IMR-90 (cell line): ENCODE measurements at regions not wholly inside any gene's neighbourhood (a gene's known extent, or its start where the extent isn't known, plus 50 kb on each side); places are given as distances from the start of the nearest gene placed in this dataset.

Source experiments
- ATAC-seq: fragments of 200-7000 bp; cut with Tn5 transposase; 2 replicates; pipeline ENCODE4 v1.9.1; 2020; ENCODE audit warnings: low read depth, mild to moderate bottlenecking, moderate library complexity
- BruUV-seq: library from RNA; stranded (reverse); fragments of 400-500 nt; replicated peaks from 2 replicates; lab custom pipeline; 2021; lab: Mats Ljungman, UMichigan
- CTCF ChIA-PET: fragments of 300-600 bp; formaldehyde crosslinking; extraction: SDS; loops from one replicate; lab custom pipeline; 2021; ENCODE audit warnings: antibody characterized with exemption; lab: Yijun Ruan, JAX
- POLR2A ChIA-PET: fragments of 300-600 bp; sonication (Branson Sonifier 250); formaldehyde crosslinking; loops from one replicate; lab custom pipeline; 2022; ENCODE audit warnings: antibody characterized with exemption; ENCODE audit not compliant: unreplicated experiment; lab: Charles Lee
- DNase-seq: peaks from one replicate; pipeline ENCODE4 v3.0.0; 2013
- H2AFZ ChIP-seq: replicated peaks from 2 replicates; pipeline ENCODE3; 2013; ENCODE audit warnings: low read length, mild to moderate bottlenecking; ENCODE audit not compliant: poor library complexity
- H2AK5ac ChIP-seq: 2 replicates; pipeline ENCODE4 v1.6.1; 2013; ENCODE audit warnings: low read depth, low read length, inconsistent platforms
- H2AK9ac ChIP-seq: replicated peaks from 2 replicates; pipeline ENCODE3; 2013; ENCODE audit warnings: mild to moderate bottlenecking, low read depth, low read length, moderate library complexity; ENCODE audit not compliant: poor library complexity
- H2BK120ac ChIP-seq: 2 replicates; pipeline ENCODE4 v1.6.1; 2013; ENCODE audit warnings: low read depth, low read length, inconsistent platforms
- H2BK15ac ChIP-seq: 3 replicates; pipeline ENCODE4 v1.6.1; 2013; ENCODE audit warnings: low read depth, low read length, inconsistent platforms
- H2BK20ac ChIP-seq: 2 replicates; pipeline ENCODE4 v1.6.1; 2013; ENCODE audit warnings: low read depth, mild to moderate bottlenecking, inconsistent platforms, low read length, moderate library complexity
- H2BK5ac ChIP-seq: 2 replicates; pipeline ENCODE4 v1.6.1; 2013; ENCODE audit warnings: mild to moderate bottlenecking, low read depth, low read length, inconsistent platforms; ENCODE audit not compliant: poor library complexity, severe bottlenecking
- H3K14ac ChIP-seq: replicated peaks from 2 replicates; pipeline ENCODE4 v1.6.1; 2013; ENCODE audit warnings: low read depth, low read length, inconsistent platforms
- H3K18ac ChIP-seq: 2 replicates; pipeline ENCODE4 v1.6.1; 2013; ENCODE audit warnings: low read depth, low read length, control low read depth
- H3K23ac ChIP-seq: 2 replicates; pipeline ENCODE4 v1.6.1; 2013; ENCODE audit warnings: low read depth, low read length, inconsistent platforms
- H3K27ac ChIP-seq: 2 replicates; pipeline ENCODE4 v1.5.1; 2013; ENCODE audit warnings: mild to moderate bottlenecking, control low read depth, low read length; ENCODE audit not compliant: insufficient read depth
- H3K27me3 ChIP-seq: 2 replicates; pipeline ENCODE4 v1.6.1; 2013; ENCODE audit warnings: low read length; ENCODE audit not compliant: control insufficient read depth, insufficient read depth
- H3K36me3 ChIP-seq: 2 replicates; pipeline ENCODE4 v1.6.1; 2013; ENCODE audit warnings: low read length, mixed read lengths; ENCODE audit not compliant: control insufficient read depth, insufficient read depth
- H3K4ac ChIP-seq: 2 replicates; pipeline ENCODE4 v1.6.1; 2013; ENCODE audit warnings: low read depth, low read length, inconsistent platforms
- H3K4me1 ChIP-seq: 2 replicates; pipeline ENCODE4 v1.6.1; 2013; ENCODE audit warnings: low read length, mixed read lengths; ENCODE audit not compliant: control insufficient read depth, insufficient read depth
- H3K4me2 ChIP-seq: 2 replicates; pipeline ENCODE4 v1.6.1; 2013; ENCODE audit warnings: low read depth, mild to moderate bottlenecking, control low read depth, low read length, moderate library complexity
- H3K4me3 ChIP-seq: 2 replicates; pipeline ENCODE4 v1.5.1; 2013; ENCODE audit warnings: low read depth, mild to moderate bottlenecking, control low read depth, low read length, moderate library complexity; ENCODE audit not compliant: insufficient read depth
- H3K56ac ChIP-seq: 2 replicates; pipeline ENCODE4 v1.6.1; 2013; ENCODE audit warnings: low read length, inconsistent platforms; ENCODE audit not compliant: insufficient read depth; ENCODE audit errors: extremely low read depth
- H3K79me1 ChIP-seq, 2 experiments: 2 replicates each; pipeline ENCODE4 v1.6.1; 2013; ENCODE audit warnings: low read length in 2 of 2, inconsistent platforms in 1 of 2, low read depth in 1 of 2
- H3K9ac ChIP-seq: 2 replicates; pipeline ENCODE4 v1.6.1; 2013; ENCODE audit warnings: low read depth, low read length, control low read depth
- H3K9me1 ChIP-seq: 2 replicates; pipeline ENCODE4 v1.6.1; 2013; ENCODE audit warnings: low read length, inconsistent platforms; ENCODE audit not compliant: insufficient read depth
- H3K9me3 ChIP-seq: 2 replicates; pipeline ENCODE4 v1.6.1; 2013; ENCODE audit warnings: low read length; ENCODE audit not compliant: control insufficient read depth, insufficient read depth
- H4K20me1 ChIP-seq: 2 replicates; pipeline ENCODE4 v1.6.1; 2013; ENCODE audit warnings: low read length, inconsistent platforms; ENCODE audit not compliant: insufficient read depth
- H4K5ac ChIP-seq: 2 replicates; pipeline ENCODE4 v1.6.1; 2013; ENCODE audit warnings: mild to moderate bottlenecking, low read depth, low read length, control low read depth
- H4K8ac ChIP-seq, 2 experiments: 2 replicates each; pipeline ENCODE4 v1.6.1; 2013; ENCODE audit warnings: low read depth in 2 of 2, low read length in 2 of 2, control low read depth in 1 of 2, inconsistent platforms in 1 of 2
- H4K91ac ChIP-seq: 2 replicates; pipeline ENCODE4 v1.6.1; 2013; ENCODE audit warnings: low read depth, low read length, inconsistent platforms; ENCODE audit not compliant: insufficient read depth
- BHLHE40 ChIP-seq: fragments of 150-350 bp; IDR thresholded peaks from 2 replicates; pipeline ENCODE4 v1.6.1; 2016; ENCODE audit warnings: mild to moderate bottlenecking, low read depth, low read length
- CEBPB ChIP-seq: IDR thresholded peaks from 2 replicates; pipeline ENCODE4 v1.6.1; 2012; ENCODE audit warnings: low read depth, low read length, improper control_type of control experiment
- CHD1 ChIP-seq: IDR thresholded peaks from 2 replicates; pipeline ENCODE4 v1.6.1; 2012; ENCODE audit warnings: low read depth, low read length, improper control_type of control experiment
- CTCF ChIP-seq: conservative IDR thresholded peaks from 2 replicates; pipeline ENCODE4 v1.5.1; 2012; ENCODE audit warnings: mild to moderate bottlenecking, low read depth, low read length, improper control_type of control experiment
- FOS ChIP-seq: fragments of 150-350 bp; IDR thresholded peaks from 2 replicates; pipeline ENCODE4 v1.6.1; 2016; ENCODE audit warnings: low read depth, low read length
- MAFK ChIP-seq: IDR thresholded peaks from 2 replicates; pipeline ENCODE4 v1.6.1; 2012; ENCODE audit warnings: low read depth, low read length, improper control_type of control experiment
- MAZ ChIP-seq: IDR thresholded peaks from 2 replicates; pipeline ENCODE4 v1.6.1; 2012; ENCODE audit warnings: low read depth, mild to moderate bottlenecking, low read length, improper control_type of control experiment, moderate library complexity, borderline replicate concordance
- MXI1 ChIP-seq: IDR thresholded peaks from 2 replicates; pipeline ENCODE4 v1.6.1; 2012; ENCODE audit warnings: low read depth, mild to moderate bottlenecking, low read length, moderate library complexity, borderline replicate concordance
- NFE2L2 ChIP-seq: fragments of 150-350 bp; IDR thresholded peaks from 2 replicates; pipeline ENCODE4 v1.6.1; 2016; ENCODE audit warnings: low read depth, mild to moderate bottlenecking, low read length
- POLR2A ChIP-seq: IDR thresholded peaks from 2 replicates; pipeline ENCODE4 v1.6.1; 2012; ENCODE audit warnings: mild to moderate bottlenecking, low read depth, low read length
- RAD21 ChIP-seq: IDR thresholded peaks from 2 replicates; pipeline ENCODE4 v1.6.1; 2012; ENCODE audit warnings: low read length, improper control_type of control experiment
- RCOR1 ChIP-seq: IDR thresholded peaks from 2 replicates; pipeline ENCODE4 v1.6.1; 2012; ENCODE audit warnings: mild to moderate bottlenecking, low read length, improper control_type of control experiment; ENCODE audit not compliant: insufficient replicate concordance
- RFX5 ChIP-seq: IDR thresholded peaks from 2 replicates; pipeline ENCODE4 v1.8.0; 2012; ENCODE audit warnings: low read depth, mild to moderate bottlenecking, low read length, moderate library complexity
- SMC3 ChIP-seq: fragments of 150-350 bp; IDR thresholded peaks from 2 replicates; pipeline ENCODE4 v1.6.1; 2016; ENCODE audit warnings: low read depth, mild to moderate bottlenecking, antibody characterized with exemption, low read length, moderate library complexity
- USF2 ChIP-seq: fragments of 150-350 bp; IDR thresholded peaks from 2 replicates; pipeline ENCODE4 v1.6.1; 2017; ENCODE audit warnings: mild to moderate bottlenecking, antibody characterized with exemption, low read length, low read depth
- WGBS, 2 experiments: methylation state at CpG; one replicate each; pipeline versions ENCODE4 v1.1.5 to v1.1.7; 2013; ENCODE audit warnings: missing lambda C conversion rate in 2 of 2; ENCODE audit not compliant: insufficient read length in 1 of 2; ENCODE audit errors: extremely low coverage in 2 of 2; 5-methylcytosine and 5-hydroxymethylcytosine counted together
- dilution Hi-C: fragments of 300-500 bp; cut with HindIII; formaldehyde crosslinking; loops from one replicate; pipeline ENCODE4 v1.14.3; 2018; ENCODE audit warnings: low sequenced_read_pairs; ENCODE audit not compliant: unreplicated experiment
- in situ Hi-C: fragments of 300-500 bp; cut with MboI; formaldehyde crosslinking; loops from 3 replicates; pipeline ENCODE4 v1.14.3; 2019; ENCODE audit warnings: low sequenced_read_pairs, inconsistent platforms, mixed read lengths
- intact Hi-C: fragments of 100-400 bp; cut with micrococcal nuclease; formaldehyde crosslinking; loops from 2 replicates; pipeline ENCODE4 v1.10.0; 2022
- TF ChIP-seq, protein P1 (sequence below): fragments of 150-350 bp; IDR thresholded peaks from 2 replicates; pipeline ENCODE4 v1.6.1; 2016; ENCODE audit warnings: low read depth, mild to moderate bottlenecking, low read length, moderate library complexity, borderline replicate concordance

GRCh38 chr9:119803679-119804078 is 434.4 kb upstream of the BRINP1 start:
- H3K23ac ChIP-seq: no peak overlapping the region
- no peak overlapping the region for H3K4ac ChIP-seq
- H2BK120ac ChIP-seq: no peak overlapping the region
- no peaks in the 10 kb centered on the region for H4K20me1 ChIP-seq
- H2BK20ac ChIP-seq: no peak overlapping the region
- H3K4me1 ChIP-seq: no peaks in the 10 kb centered on the region
- no peak overlapping the region for H2AK9ac ChIP-seq
- H2BK5ac ChIP-seq: no peak overlapping the region
- DNase-seq: no peak
- no TSS peak for BruUV-seq
- no CpG with 5 or more reads among the region's 1 CpG for WGBS, 2 experiments
- H3K9me1 ChIP-seq: no peaks in the 10 kb centered on the region
- H3K56ac ChIP-seq: no peak overlapping the region
- intact Hi-C loops: no loop called here
- H2AK5ac ChIP-seq: no peak overlapping the region
- in situ Hi-C loops: no loop called here
- no peaks in the 10 kb centered on the region for H3K9me3 ChIP-seq
- no peak overlapping the region for H2BK15ac ChIP-seq
- H3K4me2 ChIP-seq: no peak overlapping the region
- TF ChIP-seq RAD21: no peak
- TF ChIP-seq CHD1: no peak
- TF ChIP-seq USF2: no peak
- TF ChIP-seq NFE2L2: no peak
- TF ChIP-seq MXI1: no peak
- no peak for TF ChIP-seq MAFK
- no peak for TF ChIP-seq RFX5
- no peak for TF ChIP-seq MAZ
- no peak for TF ChIP-seq FOS
- TF ChIP-seq, protein P1, sequence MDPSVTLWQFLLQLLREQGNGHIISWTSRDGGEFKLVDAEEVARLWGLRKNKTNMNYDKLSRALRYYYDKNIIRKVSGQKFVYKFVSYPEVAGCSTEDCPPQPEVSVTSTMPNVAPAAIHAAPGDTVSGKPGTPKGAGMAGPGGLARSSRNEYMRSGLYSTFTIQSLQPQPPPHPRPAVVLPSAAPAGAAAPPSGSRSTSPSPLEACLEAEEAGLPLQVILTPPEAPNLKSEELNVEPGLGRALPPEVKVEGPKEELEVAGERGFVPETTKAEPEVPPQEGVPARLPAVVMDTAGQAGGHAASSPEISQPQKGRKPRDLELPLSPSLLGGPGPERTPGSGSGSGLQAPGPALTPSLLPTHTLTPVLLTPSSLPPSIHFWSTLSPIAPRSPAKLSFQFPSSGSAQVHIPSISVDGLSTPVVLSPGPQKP: no peak
- no peak for TF ChIP-seq SMC3
- no peak for TF ChIP-seq POLR2A
- TF ChIP-seq CTCF: no peak
- TF ChIP-seq CEBPB: no peak
- no peak for TF ChIP-seq BHLHE40
- TF ChIP-seq RCOR1: no peak
- H4K91ac ChIP-seq: no peak overlapping the region
- dilution Hi-C loops: no loop called here
- no peak overlapping the region for H3K27ac ChIP-seq
- CTCF ChIA-PET: no interaction called here
- no peak overlapping the region for H3K18ac ChIP-seq
- H3K9ac ChIP-seq: no peak overlapping the region
- H3K14ac ChIP-seq: no peak overlapping the region
- H2AFZ ChIP-seq: no peak overlapping the region
- H3K27me3 ChIP-seq: no peaks in the 10 kb centered on the region
- H3K36me3 ChIP-seq: no peaks in the 10 kb centered on the region
- ATAC-seq: no peak
- H4K8ac ChIP-seq: no peak overlapping the region
- POLR2A ChIA-PET: no interaction called here
- H4K5ac ChIP-seq: no peak overlapping the region
- no peak overlapping the region for H3K4me3 ChIP-seq
- H3K79me1 ChIP-seq: no peaks in the 10 kb centered on the region
